GM18498 (cell line): ENCODE measurements at regions not wholly inside any gene's neighbourhood (a gene's known extent, or its start where the extent isn't known, plus 50 kb on each side); places are given as distances from the start of the nearest gene placed in this dataset.
"Not testable (repeated sequence)": the region's sequence is repeated elsewhere in the genome, so short reads cannot be mapped to it uniquely, and the experiment has no call there.

Experiments
- ATAC-seq: cut with Tn5 transposase; IDR thresholded peaks from one replicate; pipeline ENCODE4 v1.9.1; 2021; ENCODE audit warnings: mild to moderate bottlenecking, moderate library complexity; ENCODE audit not compliant: unreplicated experiment

GRCh38 chr2:216942016-216942415 is 82.2 kb upstream of the TNP1 start:
- ATAC-seq, result no peak

- no peak for ATAC-seq
These were observed 77.1 kb upstream of the TNP1 start for GRCh38 chr2:216936954-216937357.

- no peak for ATAC-seq
These were observed 74.8 kb upstream of the TNP1 start for GRCh38 chr2:216934623-216935022.

GRCh38 chr2:216934151-216934550 is 74.3 kb upstream of the TNP1 start:
- ATAC-seq, result no peak

- no peak for ATAC-seq
These were observed 73.1 kb upstream of the TNP1 start for GRCh38 chr2:216932863-216933548.

GRCh38 chr2:216932113-216932862 is 72.4 kb upstream of the TNP1 start:
- no peak for ATAC-seq

- ATAC-seq, result no peak
These were observed 70.9 kb upstream of the TNP1 start for GRCh38 chr2:216930716-216931115.

- not testable (repeated sequence) for ATAC-seq
These were observed 69.5 kb upstream of the TNP1 start for GRCh38 chr2:216929338-216929737.

- no peak for ATAC-seq
These were observed 67.3 kb upstream of the TNP1 start for GRCh38 chr2:216927163-216927562.

- no peak for ATAC-seq
These were observed 65.9 kb upstream of the TNP1 start for GRCh38 chr2:216925636-216926366.

- ATAC-seq, result no peak
These were observed 65.1 kb upstream of the TNP1 start for GRCh38 chr2:216925006-216925405.

GRCh38 chr2:216923706-216924105 is 63.8 kb upstream of the TNP1 start:
- ATAC-seq, result no peak

- ATAC-seq, result peak; percentile 68
These were observed 62.4 kb upstream of the TNP1 start for GRCh38 chr2:216922175-216922780.

- ATAC-seq, result no peak
These were observed 61.1 kb upstream of the TNP1 start for GRCh38 chr2:216920937-216921456.

- no peak for ATAC-seq
These were observed 60.4 kb upstream of the TNP1 start for GRCh38 chr2:216920143-216920876.

- no peak for ATAC-seq
These were observed 58.3 kb upstream of the TNP1 start for GRCh38 chr2:216918088-216918680.

- no peak for ATAC-seq
These were observed 57.2 kb upstream of the TNP1 start for GRCh38 chr2:216916956-216917650.

- no peak for ATAC-seq
These were observed 55.8 kb upstream of the TNP1 start for GRCh38 chr2:216915557-216916150.

- no peak for ATAC-seq
These were observed 54.6 kb upstream of the TNP1 start for GRCh38 chr2:216914491-216914890.
